Activated T-cell treated with anti-CD3 and anti-CD28 coated beads for 1 hour (primary cell): ENCODE measurements at regions not wholly inside any gene's neighbourhood (a gene's known extent, or its start where the extent isn't known, plus 50 kb on each side); places are given as distances from the start of the nearest gene placed in this dataset.

Source experiments
- DNase-seq: peaks from one replicate; pipeline ENCODE4 v3.0.0-alpha.2; 2020; ENCODE audit warnings: low read depth

DNA sequence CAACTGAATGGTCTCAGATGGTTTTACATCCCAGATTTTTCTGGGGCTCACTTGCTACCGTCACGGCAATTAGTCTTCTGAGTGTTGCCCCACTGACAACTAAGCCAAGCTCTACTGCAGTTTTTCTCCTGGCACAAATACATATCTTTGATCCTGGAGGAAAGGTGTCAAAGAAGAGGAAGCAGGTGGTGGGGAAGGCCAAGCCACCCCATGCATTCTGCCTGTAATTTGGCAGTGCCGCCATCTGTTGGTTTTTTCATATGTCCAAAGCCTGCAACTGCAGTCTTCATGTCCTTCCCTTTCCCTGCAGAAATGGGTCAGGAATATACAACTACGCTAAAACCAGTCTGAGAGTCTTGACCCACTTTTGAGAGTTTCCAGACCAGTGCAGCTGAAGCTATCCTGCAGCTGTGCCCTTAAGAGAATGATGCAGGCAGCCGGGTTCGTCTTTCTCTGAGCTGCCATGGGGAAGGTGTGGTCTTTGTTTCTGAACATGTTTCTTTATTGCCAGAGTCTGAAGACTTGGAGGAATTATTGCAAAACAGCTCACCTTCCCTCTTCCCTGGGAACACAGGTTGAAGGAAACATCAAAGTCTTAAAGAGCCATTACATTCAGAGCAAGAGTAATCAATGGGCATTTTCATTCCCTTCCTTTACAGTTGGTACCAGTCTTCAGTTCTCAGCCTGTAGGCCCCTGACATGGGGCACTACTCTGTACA, 71.8 kb upstream of the ATL2 start:
- no peak for DNase-seq

GRCh38 chr2:38446906-38447561, 70.0 kb upstream of the ATL2 start:
- no peak for DNase-seq

GRCh38 chr2:38446418-38446817, 69.3 kb upstream of the ATL2 start:
- DNase-seq = no peak

GRCh38 chr2:38444247-38444646, 67.2 kb upstream of the ATL2 start:
- DNase-seq = no peak

DNA sequence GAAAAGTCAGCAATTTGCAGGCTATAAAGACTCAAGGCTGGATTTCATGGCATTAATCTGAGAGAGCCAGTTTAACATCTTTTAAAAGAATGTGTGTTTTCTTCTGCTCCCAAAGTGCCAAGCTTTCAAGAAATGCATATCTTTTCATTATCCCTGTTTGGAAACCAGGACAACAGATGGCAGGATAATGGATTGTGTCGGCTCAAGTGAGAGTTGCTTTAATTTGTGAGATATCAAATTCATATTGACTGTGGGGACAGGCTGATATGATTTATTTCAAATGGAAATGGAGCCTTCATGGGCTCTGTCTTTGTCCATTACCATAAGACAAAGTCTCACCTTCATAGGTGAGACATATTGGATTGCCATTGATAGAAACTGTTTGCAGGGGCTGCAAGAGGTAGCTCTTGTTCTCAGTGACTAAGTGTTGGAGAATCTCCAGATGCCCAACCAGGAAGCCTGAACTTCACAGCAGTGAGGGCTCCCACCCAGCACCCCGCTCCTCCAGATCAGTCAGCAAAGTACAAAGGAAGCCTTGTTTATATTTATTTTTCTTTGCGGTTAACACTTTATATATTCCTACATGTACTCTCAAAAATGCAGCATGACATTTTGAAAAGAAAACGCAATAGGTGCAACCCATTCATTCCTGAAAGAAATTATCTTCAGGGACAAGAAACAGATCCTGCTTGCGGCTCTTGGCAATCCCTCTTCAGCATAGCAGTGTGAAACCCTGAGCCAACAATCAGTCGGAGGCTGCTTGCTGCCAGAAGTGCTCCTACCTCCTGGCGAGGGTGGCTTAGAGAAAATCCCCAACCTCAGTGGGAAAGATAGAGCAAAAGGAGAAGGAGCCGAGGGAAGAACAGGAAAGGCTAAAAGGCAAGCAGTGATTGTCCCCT, 65.8 kb upstream of the ATL2 start:
- no peak for DNase-seq

DNA sequence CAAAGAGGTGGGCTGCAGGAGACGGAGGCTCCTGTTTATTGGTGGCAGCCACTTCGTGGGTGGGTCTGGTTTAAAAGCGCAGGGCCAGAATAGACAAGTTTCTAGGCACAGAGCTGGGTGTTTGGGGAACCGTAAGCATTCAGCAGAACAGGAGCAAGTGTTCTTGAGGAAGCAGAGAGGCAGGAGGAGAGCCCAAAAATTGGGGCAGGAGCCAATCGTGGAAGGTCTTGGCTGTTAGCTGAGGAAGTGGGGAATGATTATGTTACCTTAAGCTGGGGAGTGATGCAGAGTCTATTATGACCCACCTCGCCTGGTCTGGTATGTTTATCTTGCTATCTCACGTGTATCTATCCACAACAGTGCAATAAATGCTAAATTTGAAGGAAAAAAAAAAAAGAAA, 64.3 kb upstream of the ATL2 start:
- no peak for DNase-seq

- DNase-seq = no peak
Measured at GRCh38 chr2:38440655-38441054, 63.6 kb upstream of the ATL2 start.

DNA sequence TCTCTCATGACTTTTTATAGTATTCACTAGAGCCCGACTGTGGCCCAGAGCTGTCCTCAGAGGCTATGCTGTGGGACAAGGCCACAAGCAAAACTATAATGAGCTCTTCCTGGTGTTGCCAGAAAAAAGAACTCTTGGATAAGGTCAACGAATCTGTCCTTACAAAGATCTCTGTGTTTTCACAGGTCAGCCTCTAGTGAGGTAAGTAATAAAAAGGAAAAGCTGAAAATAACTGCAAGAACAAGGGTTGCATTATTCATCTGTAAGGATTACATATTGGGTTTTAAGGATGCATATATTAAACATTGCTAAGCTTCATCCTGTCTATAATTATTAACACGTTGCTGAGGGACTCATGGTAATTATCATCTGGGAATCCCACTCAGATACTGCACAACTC, 62.8 kb upstream of the ATL2 start:
- no peak for DNase-seq

DNA sequence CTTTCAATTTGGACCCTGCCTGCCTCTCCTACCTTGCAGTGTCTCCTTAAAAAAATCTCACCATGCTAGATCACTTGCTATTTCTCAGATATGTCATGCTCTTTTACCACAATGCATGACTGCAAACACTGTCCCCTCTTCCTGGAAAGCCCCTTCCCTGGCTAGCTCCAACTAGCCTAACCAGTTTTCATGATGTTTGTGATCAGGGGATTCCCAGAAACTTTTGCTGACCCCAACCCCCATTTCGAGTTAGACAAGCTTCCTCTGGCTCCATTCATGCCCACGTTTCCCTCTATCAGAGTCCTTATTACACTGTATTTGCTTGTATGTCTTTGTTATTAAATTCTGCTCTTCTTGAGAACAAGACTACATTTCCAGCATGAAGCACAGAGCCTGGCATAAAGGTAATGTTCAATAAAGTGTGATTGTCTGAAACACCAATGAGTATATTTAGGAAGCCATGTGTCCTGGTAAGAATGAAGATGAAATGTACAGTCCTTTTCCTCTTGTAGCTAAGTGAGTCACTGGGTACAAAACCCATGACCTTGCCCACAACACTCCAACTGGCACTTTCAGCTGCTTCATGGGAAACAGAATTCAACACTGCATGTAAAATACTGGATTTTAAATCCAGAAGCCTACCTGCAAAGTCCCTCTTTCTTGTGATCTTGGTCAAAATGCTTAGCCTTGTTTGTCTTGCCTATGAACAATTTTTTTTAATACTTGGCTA, 62.0 kb upstream of the ATL2 start:
- DNase-seq = no peak

GRCh38 chr2:38438133-38438882, 61.2 kb upstream of the ATL2 start:
- no peak for DNase-seq

- DNase-seq = no peak
Measured at GRCh38 chr2:38436227-38436664, 59.2 kb upstream of the ATL2 start.

DNA sequence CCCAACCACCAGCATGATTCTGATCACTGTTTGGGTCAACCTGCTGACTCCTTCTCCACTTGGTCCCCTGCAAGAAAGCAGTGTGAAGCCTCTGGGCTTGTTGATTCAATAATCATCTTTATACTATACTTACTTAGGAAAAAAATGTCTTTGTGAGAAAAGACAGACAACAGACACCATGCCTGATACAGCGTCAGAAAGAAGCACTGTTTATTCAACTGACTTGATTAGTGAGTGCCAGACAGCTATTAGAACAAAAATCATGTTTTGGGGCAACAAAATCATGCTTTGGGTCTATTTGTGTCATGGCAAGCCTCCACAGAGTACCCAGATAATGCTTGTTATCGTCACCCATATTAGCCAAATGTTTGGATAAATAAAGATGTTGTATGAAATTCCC, 58.7 kb upstream of the ATL2 start:
- DNase-seq = no peak

GRCh38 chr2:38434595-38434994, 57.5 kb upstream of the ATL2 start:
- DNase-seq = no peak

DNA sequence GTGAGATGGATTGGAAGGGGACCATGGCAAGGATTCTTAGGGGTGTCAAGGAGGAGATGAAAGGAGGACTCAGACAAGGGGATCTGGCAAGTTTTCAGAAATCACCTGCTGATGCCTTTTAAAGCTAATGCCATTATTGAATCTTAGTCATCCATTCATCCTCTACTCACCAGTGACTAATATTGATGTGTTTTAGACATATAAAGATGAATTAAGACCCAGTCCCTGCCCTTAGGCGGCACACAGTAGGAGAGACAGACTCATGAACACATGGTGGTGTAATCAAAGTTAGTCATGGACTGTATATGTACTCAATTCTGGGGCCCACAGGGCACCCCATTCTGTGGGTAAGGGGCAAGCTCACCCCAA, 56.5 kb upstream of the ATL2 start:
- no peak for DNase-seq

- no peak for DNase-seq
Measured at GRCh38 chr2:38432820-38433606, 55.9 kb upstream of the ATL2 start.

GRCh38 chr2:38430597-38431207, 53.6 kb upstream of the ATL2 start:
- DNase-seq = no peak

DNA sequence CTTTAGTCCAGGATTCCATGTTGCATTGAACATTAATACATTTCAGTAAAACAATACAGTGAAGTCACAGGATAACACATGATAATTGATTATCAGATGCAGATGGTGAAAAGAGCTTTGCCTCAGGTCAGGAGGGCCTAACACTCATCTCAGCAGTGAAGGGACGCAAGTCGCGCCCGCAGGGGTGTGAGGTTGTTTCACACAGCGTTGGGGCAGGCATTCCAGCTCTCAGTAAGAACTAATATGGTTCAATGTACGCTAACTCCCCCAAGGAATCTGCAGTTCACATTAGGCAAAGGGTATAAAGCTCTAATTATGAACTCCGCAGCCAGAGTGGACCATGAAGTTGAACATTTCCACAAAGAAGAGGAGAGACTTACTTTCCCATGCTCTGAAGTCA, 53.1 kb upstream of the ATL2 start:
- DNase-seq = no peak

GRCh38 chr2:38427936-38428335, 50.9 kb upstream of the ATL2 start:
- DNase-seq = no peak

DNA sequence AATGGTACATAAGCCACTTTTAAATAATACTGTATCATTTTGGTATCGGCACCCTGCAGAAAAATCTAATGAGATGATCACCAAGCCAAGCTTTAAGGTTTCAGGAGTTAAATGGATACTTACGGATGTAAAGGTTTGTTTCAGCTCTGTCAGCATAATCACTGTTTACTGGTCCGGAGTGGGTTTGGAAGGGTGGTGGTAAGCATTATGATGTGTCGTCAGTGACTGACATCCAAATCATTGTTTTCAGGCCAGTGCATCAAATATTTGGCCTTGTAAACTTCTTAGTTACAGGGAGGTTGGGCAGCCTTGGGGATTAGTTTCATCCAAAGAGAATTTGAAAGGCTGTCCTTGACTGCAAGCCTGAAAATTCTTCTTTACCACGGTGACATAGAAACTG, 50.0 kb upstream of the ATL2 start:
- DNase-seq = no peak
